HL-60/S4 treated with phorbol 12-myristate 13-acetate at 8.2 ng/mL for 4 days and 3 days (cell line): ENCODE measurements at regions not wholly inside any gene's neighbourhood (a gene's known extent, or its start where the extent isn't known, plus 50 kb on each side); places are given as distances from the start of the nearest gene placed in this dataset.

Experiments used
- in situ Hi-C: fragments of 300-500 bp; cut with MboI; formaldehyde crosslinking; loops from 2 replicates; pipeline ENCODE4 v1.15.0; 2022; ENCODE audit warnings: low sequenced_read_pairs

DNA sequence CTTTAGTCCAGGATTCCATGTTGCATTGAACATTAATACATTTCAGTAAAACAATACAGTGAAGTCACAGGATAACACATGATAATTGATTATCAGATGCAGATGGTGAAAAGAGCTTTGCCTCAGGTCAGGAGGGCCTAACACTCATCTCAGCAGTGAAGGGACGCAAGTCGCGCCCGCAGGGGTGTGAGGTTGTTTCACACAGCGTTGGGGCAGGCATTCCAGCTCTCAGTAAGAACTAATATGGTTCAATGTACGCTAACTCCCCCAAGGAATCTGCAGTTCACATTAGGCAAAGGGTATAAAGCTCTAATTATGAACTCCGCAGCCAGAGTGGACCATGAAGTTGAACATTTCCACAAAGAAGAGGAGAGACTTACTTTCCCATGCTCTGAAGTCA, 53.1 kb upstream of the ATL2 start:
- in situ Hi-C loops = no loop called here

DNA sequence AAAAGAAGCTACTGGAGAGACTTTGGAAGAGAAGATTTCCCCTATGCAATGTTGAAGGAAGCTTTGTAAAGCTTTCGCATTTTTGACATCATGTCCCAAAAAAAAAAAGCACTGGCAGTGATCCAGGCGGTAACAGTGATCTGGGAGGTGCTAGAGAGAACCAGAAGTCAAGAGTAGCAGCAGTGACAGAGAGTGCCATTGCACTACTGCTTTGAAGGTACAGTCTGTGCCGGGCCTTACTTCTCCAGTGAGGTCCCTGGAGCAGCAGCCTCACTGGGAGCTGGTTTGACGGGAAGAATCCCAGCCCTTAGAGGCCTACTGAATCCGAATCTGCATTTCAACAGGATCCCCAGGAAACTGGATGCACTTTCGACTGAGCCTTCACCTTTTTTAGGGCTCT, 50.9 kb upstream of the ATL2 start:
- in situ Hi-C loops = no loop called here

DNA sequence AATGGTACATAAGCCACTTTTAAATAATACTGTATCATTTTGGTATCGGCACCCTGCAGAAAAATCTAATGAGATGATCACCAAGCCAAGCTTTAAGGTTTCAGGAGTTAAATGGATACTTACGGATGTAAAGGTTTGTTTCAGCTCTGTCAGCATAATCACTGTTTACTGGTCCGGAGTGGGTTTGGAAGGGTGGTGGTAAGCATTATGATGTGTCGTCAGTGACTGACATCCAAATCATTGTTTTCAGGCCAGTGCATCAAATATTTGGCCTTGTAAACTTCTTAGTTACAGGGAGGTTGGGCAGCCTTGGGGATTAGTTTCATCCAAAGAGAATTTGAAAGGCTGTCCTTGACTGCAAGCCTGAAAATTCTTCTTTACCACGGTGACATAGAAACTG, 50.0 kb upstream of the ATL2 start:
- in situ Hi-C loops = no loop called here
